ENCODE measurements at regions not wholly inside any gene's neighbourhood (a gene's known extent, or its start where the extent isn't known, plus 50 kb on each side); places are given as distances from the start of the nearest gene placed in this dataset.

DNA sequence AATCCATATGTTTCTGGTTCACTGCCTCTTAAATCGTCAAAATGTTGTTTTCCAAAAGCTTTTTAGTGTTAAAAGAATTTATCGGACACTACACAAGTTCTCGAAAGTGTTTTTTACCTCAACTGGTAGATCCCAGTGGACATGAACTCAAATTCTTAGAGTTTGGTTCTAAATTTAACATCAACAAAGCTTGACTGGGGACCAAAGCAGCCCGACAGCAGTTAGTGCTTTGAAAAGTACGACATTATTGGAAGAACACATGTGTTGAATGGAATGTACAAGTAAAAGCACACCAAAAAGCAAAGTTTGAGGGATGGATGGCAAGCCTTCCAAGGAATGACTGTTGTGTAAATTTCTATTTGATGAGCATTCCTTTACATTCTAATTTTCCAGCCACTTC is 803.9 kb upstream of the POU3F3 start:
- no peak overlapping the region for H3K27ac ChIP-seq
- no peak overlapping the region for H3K4me3 ChIP-seq
- intact Hi-C loops (cut with DNase I), result no loop called here
- H3K36me3 ChIP-seq, result no peaks in the 10 kb centered on the region
- H3K4me1 ChIP-seq, result no peaks in the 10 kb centered on the region
- TF ChIP-seq, protein P1, sequence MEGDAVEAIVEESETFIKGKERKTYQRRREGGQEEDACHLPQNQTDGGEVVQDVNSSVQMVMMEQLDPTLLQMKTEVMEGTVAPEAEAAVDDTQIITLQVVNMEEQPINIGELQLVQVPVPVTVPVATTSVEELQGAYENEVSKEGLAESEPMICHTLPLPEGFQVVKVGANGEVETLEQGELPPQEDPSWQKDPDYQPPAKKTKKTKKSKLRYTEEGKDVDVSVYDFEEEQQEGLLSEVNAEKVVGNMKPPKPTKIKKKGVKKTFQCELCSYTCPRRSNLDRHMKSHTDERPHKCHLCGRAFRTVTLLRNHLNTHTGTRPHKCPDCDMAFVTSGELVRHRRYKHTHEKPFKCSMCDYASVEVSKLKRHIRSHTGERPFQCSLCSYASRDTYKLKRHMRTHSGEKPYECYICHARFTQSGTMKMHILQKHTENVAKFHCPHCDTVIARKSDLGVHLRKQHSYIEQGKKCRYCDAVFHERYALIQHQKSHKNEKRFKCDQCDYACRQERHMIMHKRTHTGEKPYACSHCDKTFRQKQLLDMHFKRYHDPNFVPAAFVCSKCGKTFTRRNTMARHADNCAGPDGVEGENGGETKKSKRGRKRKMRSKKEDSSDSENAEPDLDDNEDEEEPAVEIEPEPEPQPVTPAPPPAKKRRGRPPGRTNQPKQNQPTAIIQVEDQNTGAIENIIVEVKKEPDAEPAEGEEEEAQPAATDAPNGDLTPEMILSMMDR (IDR thresholded peaks at IDR 0.05), result no peak
- no peaks in the 10 kb centered on the region for H3K27me3 ChIP-seq
- H3K9me3 ChIP-seq, result no peaks in the 10 kb centered on the region
- ATAC-seq, result no peak
- 66 to 79% methylated on average over 5 of the region's 5 CpGs for WGBS, 2 donors
- no peak for DNase-seq

DNA sequence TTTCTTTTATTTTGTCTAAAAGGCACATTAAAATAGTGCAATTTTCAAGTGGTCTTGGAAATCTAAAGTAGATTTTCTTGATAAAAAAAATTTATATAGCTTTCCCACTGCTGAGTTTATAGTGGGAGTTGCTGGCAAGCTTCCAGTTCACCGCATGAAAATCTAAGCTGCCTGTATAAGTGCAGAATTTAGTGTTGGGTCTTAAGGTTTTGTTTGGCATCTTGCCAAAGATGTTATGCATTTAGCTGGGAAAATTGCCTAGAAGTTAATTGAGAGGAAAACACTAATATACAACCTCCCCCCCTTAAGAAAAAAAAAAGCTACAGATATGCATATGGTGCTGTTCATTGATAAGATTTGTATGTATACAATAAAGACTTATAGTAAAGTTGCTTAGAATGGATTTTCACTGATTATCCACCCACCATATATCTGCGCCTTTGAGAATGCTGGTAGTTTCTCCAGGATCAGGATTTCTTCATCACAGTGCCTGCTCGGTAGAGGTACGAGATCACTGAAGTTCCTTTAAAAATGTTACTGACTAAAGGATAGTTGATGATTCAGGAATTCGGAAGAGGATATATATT is 803.2 kb upstream of the POU3F3 start:
- ATAC-seq (no peak), DNase-seq (no peak)
- H3K4me3 ChIP-seq, result no peak overlapping the region
- TF ChIP-seq, protein P1 (IDR thresholded peaks at IDR 0.05), result no peak
- no peak overlapping the region for H3K27ac ChIP-seq
- WGBS, 2 donors, result 65 to 66% methylated on average over 5 of the region's 5 CpGs
- intact Hi-C loops (cut with DNase I), result no loop called here
- no peaks in the 10 kb centered on the region for H3K9me3 ChIP-seq
- no peaks in the 10 kb centered on the region for H3K4me1 ChIP-seq
- H3K27me3 ChIP-seq, result no peaks in the 10 kb centered on the region
- no peaks in the 10 kb centered on the region for H3K36me3 ChIP-seq

DNA sequence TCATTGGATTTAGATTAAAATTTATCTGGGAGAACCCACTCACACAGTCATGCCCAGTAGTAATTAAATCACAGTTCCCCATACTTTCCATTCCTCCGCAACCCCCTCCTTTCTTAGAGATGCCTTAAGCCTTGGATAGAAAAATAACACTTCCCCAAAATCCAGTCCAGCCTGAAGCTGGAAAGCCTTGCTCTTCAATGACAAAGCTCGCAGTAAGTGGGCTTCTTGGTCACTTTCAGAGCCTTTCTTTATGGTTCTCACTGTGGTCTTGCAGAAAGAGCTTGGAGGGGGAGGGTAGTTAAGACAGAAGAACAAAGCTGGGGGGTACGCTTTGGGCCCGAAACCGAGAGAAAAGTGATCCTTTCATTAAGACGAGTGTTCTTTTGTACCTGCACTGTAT is 802.1 kb upstream of the POU3F3 start:
- intact Hi-C loops (cut with DNase I), result no loop called here
- H3K27me3 ChIP-seq, result no peaks in the 10 kb centered on the region
- peaks cover 0 to 4% (median 0%) of the 10 kb centered on the region in 11 donors for H3K9me3 ChIP-seq
- TF ChIP-seq, protein P1 (IDR thresholded peaks at IDR 0.05), result no peak
- H3K4me3 ChIP-seq, result no peak overlapping the region
- DNase-seq, result no peak
- no peaks in the 10 kb centered on the region for H3K4me1 ChIP-seq
- H3K27ac ChIP-seq, result no peak overlapping the region
- no peak for ATAC-seq
- no peaks in the 10 kb centered on the region for H3K36me3 ChIP-seq
- WGBS, 2 donors, result 85 to 87% methylated on average over 6 of the region's 6 CpGs

DNA sequence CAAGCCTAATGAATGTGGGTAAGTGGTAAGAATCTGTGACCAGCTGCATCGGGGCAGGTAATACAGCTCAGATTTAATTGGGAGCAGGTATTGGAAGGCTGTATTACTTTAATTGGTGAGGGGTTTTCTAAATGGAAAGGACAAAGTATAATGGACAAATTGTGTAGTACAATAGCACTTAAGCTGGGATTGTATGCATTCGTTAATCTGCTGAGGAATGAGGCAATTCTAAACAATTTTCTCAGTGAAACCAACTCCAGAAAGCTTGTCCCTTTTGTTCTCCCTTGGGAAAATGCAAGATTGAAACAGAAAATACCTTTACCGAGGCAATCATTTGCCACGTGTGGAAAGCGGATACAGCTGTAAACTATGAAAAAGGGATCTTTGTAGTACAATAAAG is 801.6 kb upstream of the POU3F3 start:
- H3K4me3 ChIP-seq, result no peak overlapping the region
- peaks cover 0 to 4% (median 0%) of the 10 kb centered on the region in 11 donors for H3K9me3 ChIP-seq
- no peaks in the 10 kb centered on the region for H3K36me3 ChIP-seq
- ATAC-seq (no peak), DNase-seq (no peak)
- intact Hi-C loops (cut with DNase I), result no loop called here
- H3K4me1 ChIP-seq, result no peaks in the 10 kb centered on the region
- WGBS, 2 donors, result 66 to 74% methylated on average over 5 of the region's 5 CpGs
- H3K27ac ChIP-seq, result no peak overlapping the region
- TF ChIP-seq, protein P1 (IDR thresholded peaks at IDR 0.05), result no peak
- no peaks in the 10 kb centered on the region for H3K27me3 ChIP-seq

Measured in heart right ventricle (tissue), 16 donors.